H1 (cell line): ENCODE measurements at regions not wholly inside any gene's neighbourhood (a gene's known extent, or its start where the extent isn't known, plus 50 kb on each side); places are given as distances from the start of the nearest gene placed in this dataset.

Experiments used
- CTCF ChIA-PET: fragments of 300-600 bp; sonication (Branson Sonifier 250); formaldehyde crosslinking; loops from one replicate; lab custom pipeline; 2021; ENCODE audit not compliant: partially characterized antibody; lab: Charles Lee
- POLR2A ChIA-PET: fragments of 300-600 bp; sonication (Branson Sonifier 250); formaldehyde crosslinking; loops from one replicate; lab custom pipeline; 2021; ENCODE audit warnings: inconsistent platforms; ENCODE audit not compliant: partially characterized antibody; lab: Charles Lee
- DNase-seq, 2 experiments: peaks; one replicate each; pipeline versions ENCODE4 v3.0.0 to v3.0.0-alpha.2; 2010 to 2022; ENCODE audit warnings: low spot score in 2 of 2, low read depth in 1 of 2, mixed read lengths in 1 of 2
- FAIRE-seq: peaks from 2 replicates; lab custom pipeline; 2011; peaks lifted over from hg19 to GRCh38; lab: Jason Lieb, UNC
- H2AFZ ChIP-seq: 2 replicates; pipeline ENCODE4 v1.8.1; 2012; ENCODE audit warnings: low read length, inconsistent platforms
- H2AK5ac ChIP-seq: 2 replicates; pipeline ENCODE4 v1.6.1; 2013; ENCODE audit warnings: low read depth, low read length
- H2BK120ac ChIP-seq: replicated peaks from 2 replicates; pipeline ENCODE3; 2013; ENCODE audit warnings: low read depth, low read length, inconsistent platforms
- H2BK12ac ChIP-seq: 2 replicates; pipeline ENCODE4 v1.6.1; 2013; ENCODE audit warnings: low read depth, low read length
- H2BK15ac ChIP-seq: 2 replicates; pipeline ENCODE4 v1.6.1; 2013; ENCODE audit warnings: low read length
- H2BK20ac ChIP-seq: 2 replicates; pipeline ENCODE4 v1.6.1; 2013; ENCODE audit warnings: low read length
- H2BK5ac ChIP-seq: 2 replicates; pipeline ENCODE4 v1.6.1; 2013; ENCODE audit warnings: low read depth, low read length
- H3K14ac ChIP-seq: 2 replicates; pipeline ENCODE4 v1.6.1; 2013; ENCODE audit warnings: inconsistent platforms; ENCODE audit not compliant: insufficient read length
- H3K18ac ChIP-seq: 2 replicates; pipeline ENCODE4 v1.6.1; 2013; ENCODE audit warnings: low read length; ENCODE audit errors: extremely low read depth
- H3K23ac ChIP-seq: 2 replicates; pipeline ENCODE4 v1.6.1; 2013; ENCODE audit warnings: inconsistent platforms; ENCODE audit not compliant: insufficient read length
- H3K23me2 ChIP-seq: 2 replicates; pipeline ENCODE4 v1.6.1; 2013; ENCODE audit warnings: low read depth, low read length
- H3K27ac ChIP-seq: 2 replicates; pipeline ENCODE4 v1.6.1; 2011; ENCODE audit warnings: low read depth, low read length, inconsistent platforms
- H3K27me3 ChIP-seq, 4 experiments: replicated peaks in 1 of 4; 1 replicate in 1 of 4; 2 replicates in 3 of 4; pipeline versions ENCODE4 v1.6.1 to v1.8.1; 2011 to 2013; ENCODE audit warnings: low read length in 3 of 4, mild to moderate bottlenecking in 3 of 4, inconsistent platforms in 2 of 4, mixed read lengths in 2 of 4, moderate library complexity in 1 of 4; ENCODE audit not compliant: control insufficient read depth in 3 of 4, insufficient read depth in 3 of 4; ENCODE audit errors: extremely low read depth in 1 of 4
- H3K36me3 ChIP-seq, 4 experiments: 2 replicates each; pipeline versions ENCODE4 v1.6.1 to v1.8.1; 2011 to 2013; ENCODE audit warnings: mild to moderate bottlenecking in 4 of 4, low read length in 3 of 4, moderate library complexity in 2 of 4, control low read depth in 1 of 4, inconsistent platforms in 1 of 4; ENCODE audit not compliant: insufficient read depth in 4 of 4, control insufficient read depth in 2 of 4
- H3K4ac ChIP-seq: replicated peaks from 2 replicates; pipeline ENCODE3; 2013; ENCODE audit warnings: low read length, low read depth, mixed read lengths, inconsistent platforms; ENCODE audit not compliant: insufficient read length
- H3K4me1 ChIP-seq, 4 experiments: replicated peaks in 1 of 4; 1 replicate in 1 of 4; 2 replicates in 3 of 4; pipeline versions ENCODE4 v1.6.1 to v1.8.1; 2011 to 2013; ENCODE audit warnings: low read length in 3 of 4, inconsistent platforms in 2 of 4, mixed read lengths in 1 of 4; ENCODE audit not compliant: insufficient read depth in 4 of 4, control insufficient read depth in 3 of 4
- H3K4me2 ChIP-seq, 2 experiments: 2 replicates each; pipeline versions ENCODE4 v1.6.1 to v1.8.1; 2011 to 2013; ENCODE audit warnings: low read depth in 2 of 2, low read length in 2 of 2, control low read depth in 1 of 2, inconsistent platforms in 1 of 2, mild to moderate bottlenecking in 1 of 2; ENCODE audit not compliant: insufficient read depth in 1 of 2
- H3K4me3 ChIP-seq, 4 experiments: fragments of 200-600, 300-600 bp in 1 of 4; sonication (generic), shearing (Covaris generic), sonication (Bioruptor Twin) in 1 of 4; 2 replicates each; pipeline versions ENCODE4 v1.5.1 to v1.8.1; 2011 to 2016; ENCODE audit warnings: low read length in 4 of 4, low read depth in 3 of 4, control low read depth in 2 of 4, inconsistent platforms in 2 of 4, mild to moderate bottlenecking in 2 of 4, mixed read lengths in 1 of 4, moderate library complexity in 1 of 4; ENCODE audit not compliant: insufficient read depth in 2 of 4; ENCODE audit errors: extremely low read depth in 1 of 4
- H3K56ac ChIP-seq: replicated peaks from 2 replicates; pipeline ENCODE3; 2013; ENCODE audit warnings: low read depth, mild to moderate bottlenecking, mixed read lengths, low read length, inconsistent platforms; ENCODE audit not compliant: insufficient read length
- H3K79me1 ChIP-seq: 2 replicates; pipeline ENCODE4 v1.6.1; 2013; ENCODE audit warnings: low read depth, low read length, control low read depth
- H3K79me2 ChIP-seq, 2 experiments: 2 replicates each; pipeline versions ENCODE4 v1.6.1 to v1.8.1; 2012 to 2013; ENCODE audit warnings: low read length in 2 of 2, mild to moderate bottlenecking in 2 of 2, inconsistent platforms in 1 of 2; ENCODE audit not compliant: insufficient read depth in 2 of 2, control insufficient read depth in 1 of 2
- H3K9ac ChIP-seq, 4 experiments: replicated peaks in 1 of 4; 1 replicate in 1 of 4; 2 replicates in 3 of 4; pipeline versions ENCODE4 v1.6.1 to v1.8.1; 2011 to 2013; ENCODE audit warnings: low read depth in 3 of 4, low read length in 3 of 4, control low read depth in 2 of 4, mild to moderate bottlenecking in 2 of 4, moderate library complexity in 2 of 4, inconsistent platforms in 1 of 4; ENCODE audit errors: extremely low read depth in 1 of 4
- H3K9me3 ChIP-seq, 2 experiments: 2 replicates each; pipeline versions ENCODE4 v1.6.1 to v1.8.1; 2012 to 2013; ENCODE audit warnings: mild to moderate bottlenecking in 2 of 2, moderate library complexity in 2 of 2, control low read depth in 1 of 2, inconsistent platforms in 1 of 2, low read depth in 1 of 2, low read length in 1 of 2, mixed read lengths in 1 of 2; ENCODE audit not compliant: insufficient read depth in 2 of 2
- H4K20me1 ChIP-seq, 2 experiments: replicated peaks in 1 of 2; 2 replicates each; pipeline versions ENCODE3 to v1.8.1; 2011 to 2013; ENCODE audit warnings: inconsistent platforms in 2 of 2, low read length in 2 of 2, mild to moderate bottlenecking in 1 of 2; ENCODE audit not compliant: insufficient read depth in 2 of 2, control insufficient read depth in 1 of 2
- H4K5ac ChIP-seq: 2 replicates; pipeline ENCODE4 v1.6.1; 2013; ENCODE audit warnings: low read length, low read depth, mixed read lengths, inconsistent platforms; ENCODE audit not compliant: insufficient read length
- H4K8ac ChIP-seq: 2 replicates; pipeline ENCODE4 v1.8.0; 2013; ENCODE audit warnings: mild to moderate bottlenecking, moderate library complexity, low read length, inconsistent platforms; ENCODE audit not compliant: insufficient read depth; ENCODE audit errors: extremely low read depth
- H4K91ac ChIP-seq: replicated peaks from 2 replicates; pipeline ENCODE3; 2013; ENCODE audit warnings: low read length, mixed read lengths, inconsistent platforms; ENCODE audit not compliant: insufficient read length
- ASH2L ChIP-seq: fragments of 200-600, 300-600 bp; sonication (generic); IDR thresholded peaks from one replicate; pipeline ENCODE4 v1.7.1; 2017; ENCODE audit warnings: low read length
- CBX8 ChIP-seq: fragments of 300-800, 300-1000 bp; sonication (generic); IDR thresholded peaks from 2 replicates; pipeline ENCODE4 v1.7.1; 2016; ENCODE audit warnings: low read depth, low read length, borderline replicate concordance
- CEBPB ChIP-seq: IDR thresholded peaks from 2 replicates; pipeline ENCODE4 v1.6.1; 2012; ENCODE audit warnings: low read depth, low read length
- CREB1 ChIP-seq: IDR thresholded peaks from 2 replicates; pipeline ENCODE4 v1.6.1; 2012; ENCODE audit warnings: inconsistent platforms
- CTBP2 ChIP-seq: IDR thresholded peaks from 2 replicates; pipeline ENCODE4 v1.7.0; 2011; ENCODE audit warnings: borderline replicate concordance, mild to moderate bottlenecking, moderate library complexity, mixed read lengths, low read length; ENCODE audit not compliant: insufficient read depth, insufficient read length
- FOSL1 ChIP-seq: IDR thresholded peaks from 2 replicates; pipeline ENCODE4 v1.6.1; 2011; ENCODE audit warnings: mild to moderate bottlenecking, low read depth, low read length, moderate library complexity; ENCODE audit not compliant: insufficient read depth
- JUND ChIP-seq: IDR thresholded peaks from 2 replicates; pipeline ENCODE4 v1.6.1; 2011; ENCODE audit warnings: mild to moderate bottlenecking, improper control_type of control experiment, low read length
- KDM1A ChIP-seq: fragments of 200-600, 300-600 bp; sonication (generic); IDR thresholded peaks from 2 replicates; pipeline ENCODE4 v1.7.1; 2016; ENCODE audit warnings: mild to moderate bottlenecking, low read length, borderline replicate concordance
- KDM4A ChIP-seq: IDR thresholded peaks from one replicate; pipeline ENCODE4 v1.7.1; 2012; ENCODE audit warnings: low read depth, mild to moderate bottlenecking, moderate library complexity, low read length, inconsistent platforms; ENCODE audit not compliant: severe bottlenecking
- POLR2AphosphoS5 ChIP-seq: IDR thresholded peaks from 2 replicates; pipeline ENCODE4 v1.6.1; 2011; ENCODE audit warnings: low read depth, low read length
- SAP30 ChIP-seq: fragments of 300-600 bp; sonication (generic); IDR thresholded peaks from 2 replicates; pipeline ENCODE4 v1.7.1; 2012; ENCODE audit warnings: low read length, moderate library complexity, mild to moderate bottlenecking, inconsistent platforms; ENCODE audit not compliant: insufficient read depth, insufficient replicate concordance
- SP1 ChIP-seq: IDR thresholded peaks from 2 replicates; pipeline ENCODE4 v1.6.1; 2011; ENCODE audit warnings: low read depth, low read length
- TAF7 ChIP-seq: optimal IDR thresholded peaks from 2 replicates; pipeline ENCODE3; 2011; ENCODE audit warnings: low read depth, mild to moderate bottlenecking, inconsistent platforms, low read length, moderate library complexity, borderline replicate concordance
- TEAD4 ChIP-seq: IDR thresholded peaks from 2 replicates; pipeline ENCODE4 v1.6.1; 2012; ENCODE audit warnings: low read depth, low read length, inconsistent platforms, mixed read lengths
- WGBS, 2 experiments: shearing (Covaris generic) in 1 of 2; methylation state at CpG; one replicate each; pipeline versions ENCODE4 v1.1.6 to v1.1.7; 2013 to 2015; ENCODE audit warnings: low lambda C conversion rate in 2 of 2, mixed read lengths in 2 of 2, inconsistent platforms in 1 of 2, low coverage in 1 of 2, missing lambda C conversion rate in 1 of 2; ENCODE audit not compliant: insufficient replicate concordance in 2 of 2, insufficient coverage in 1 of 2, insufficient read length in 1 of 2; ENCODE audit errors: extremely low coverage in 1 of 2, missing lambda C conversion rate in 1 of 2; 5-methylcytosine and 5-hydroxymethylcytosine counted together
- TF ChIP-seq, protein P1 (sequence below): IDR thresholded peaks from 2 replicates; pipeline ENCODE4 v1.6.1; 2011; ENCODE audit warnings: low read depth, mild to moderate bottlenecking, low read length; ENCODE audit not compliant: insufficient read depth

DNA sequence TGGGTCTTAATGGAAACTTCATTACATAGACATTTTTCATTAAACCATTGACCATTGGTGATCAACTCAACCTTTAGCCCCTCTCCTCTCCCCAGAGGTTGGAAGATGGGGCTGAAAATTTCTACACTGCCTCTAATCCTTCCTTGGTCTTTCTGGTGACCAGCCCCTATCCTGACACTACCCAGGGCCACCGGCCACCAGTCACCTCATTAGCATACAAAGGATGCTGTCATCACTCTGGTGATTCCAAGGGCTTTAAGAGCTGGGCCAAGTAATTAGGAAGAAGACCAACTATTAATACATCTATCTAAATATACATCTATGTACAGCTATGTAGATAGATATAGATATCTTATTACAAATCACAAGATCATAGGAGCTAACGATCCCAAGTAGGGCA lies 111.2 kb upstream of the IRX6 start:
- H3K27ac ChIP-seq: no peak overlapping the region
- ChIA-PET CTCF (interaction anchor here (1.0 to 1.3 kb wide), 3 partner anchors 8 to 191 kb away, joined by 3 to 4 read pairs (median 3); no protein-coding TSS in a partner anchor), POLR2A (no interaction called here)
- H3K36me3 ChIP-seq: no peaks in the 10 kb centered on the region
- no peak overlapping the region for H2BK5ac ChIP-seq
- H3K56ac ChIP-seq: no peak overlapping the region
- no peaks in the 10 kb centered on the region for H3K79me1 ChIP-seq
- no peak overlapping the region for H2BK12ac ChIP-seq
- H2BK120ac ChIP-seq: no peak overlapping the region
- H4K20me1 ChIP-seq: no peaks in the 10 kb centered on the region
- no peak overlapping the region for H3K4me2 ChIP-seq
- no peak overlapping the region for H2BK20ac ChIP-seq
- H3K14ac ChIP-seq: no peak overlapping the region
- no peaks in the 10 kb centered on the region for H3K9me3 ChIP-seq
- H3K18ac ChIP-seq: no peak overlapping the region
- no peaks in the 10 kb centered on the region; a peak in 1 of 7 replicates for H3K27me3 ChIP-seq
- no peak overlapping the region for H4K8ac ChIP-seq
- no peak overlapping the region for H3K23ac ChIP-seq
- no peaks in the 10 kb centered on the region for H3K79me2 ChIP-seq
- no peak overlapping the region for H3K4me3 ChIP-seq
- no peak overlapping the region for H3K9ac ChIP-seq
- H4K91ac ChIP-seq: no peak overlapping the region
- no peaks in the 10 kb centered on the region for H3K4me1 ChIP-seq
- 69% methylated on average over 2 of the region's 2 CpGs; no CpG with 5 or more reads in 1 of the 2 experiments for WGBS, 2 experiments
- H4K5ac ChIP-seq: no peak overlapping the region
- H2BK15ac ChIP-seq: no peak overlapping the region
- H3K23me2 ChIP-seq: no peaks in the 10 kb centered on the region; the same call in 1 of the 2 replicates
- FAIRE-seq (no peak), DNase-seq (no peak)
- H3K4ac ChIP-seq: no peak overlapping the region
- H2AFZ ChIP-seq: no peak overlapping the region
- no peak overlapping the region for H2AK5ac ChIP-seq
- TF ChIP-seq JUND (no peak), SP1 (no peak), TAF7 (no peak), CTBP2 (no peak), ASH2L (no peak), POLR2AphosphoS5 (no peak), CREB1 (no peak), CBX8 (no peak), CEBPB (no peak), KDM1A (no peak), FOSL1 (no peak), TEAD4 (no peak), KDM4A (no peak), SAP30 (no peak)
- TF ChIP-seq, protein P1, sequence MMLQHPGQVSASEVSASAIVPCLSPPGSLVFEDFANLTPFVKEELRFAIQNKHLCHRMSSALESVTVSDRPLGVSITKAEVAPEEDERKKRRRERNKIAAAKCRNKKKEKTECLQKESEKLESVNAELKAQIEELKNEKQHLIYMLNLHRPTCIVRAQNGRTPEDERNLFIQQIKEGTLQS: no peak
